ENCODE measurements at regions not wholly inside any gene's neighbourhood (a gene's known extent, or its start where the extent isn't known, plus 50 kb on each side); places are given as distances from the start of the nearest gene placed in this dataset.
A peak's percentile ranks its signal among the peaks of the same experiment; 100 is the strongest.

DNA sequence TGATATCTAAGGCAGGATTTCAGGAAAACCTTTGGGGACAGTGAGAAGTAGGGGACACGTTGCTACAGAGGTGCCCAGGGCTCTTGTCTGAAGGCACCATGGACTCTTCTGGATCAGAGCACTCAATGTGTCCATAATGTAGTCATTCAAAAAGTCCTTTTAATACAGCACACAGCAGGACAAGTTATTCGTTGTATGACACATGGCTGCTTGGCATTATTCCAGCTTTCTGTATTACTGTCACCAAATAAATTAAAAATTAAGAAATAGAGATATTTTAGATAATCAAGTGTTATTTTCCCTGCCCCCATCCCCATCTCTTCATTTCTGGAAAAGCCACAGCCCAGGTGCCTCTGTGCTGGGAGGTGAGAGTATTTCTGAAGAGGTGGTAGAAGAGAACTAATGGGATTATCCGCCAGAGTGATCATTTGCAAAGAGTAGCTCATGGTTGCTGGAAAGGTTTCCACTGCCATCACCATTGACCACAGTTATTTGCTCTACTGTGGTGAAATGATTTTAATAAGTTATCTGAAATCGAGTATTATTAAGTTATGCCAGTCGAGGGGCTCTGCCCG is 83.0 kb downstream of the CXCL12 start:
- no peak for DNase-seq

DNA sequence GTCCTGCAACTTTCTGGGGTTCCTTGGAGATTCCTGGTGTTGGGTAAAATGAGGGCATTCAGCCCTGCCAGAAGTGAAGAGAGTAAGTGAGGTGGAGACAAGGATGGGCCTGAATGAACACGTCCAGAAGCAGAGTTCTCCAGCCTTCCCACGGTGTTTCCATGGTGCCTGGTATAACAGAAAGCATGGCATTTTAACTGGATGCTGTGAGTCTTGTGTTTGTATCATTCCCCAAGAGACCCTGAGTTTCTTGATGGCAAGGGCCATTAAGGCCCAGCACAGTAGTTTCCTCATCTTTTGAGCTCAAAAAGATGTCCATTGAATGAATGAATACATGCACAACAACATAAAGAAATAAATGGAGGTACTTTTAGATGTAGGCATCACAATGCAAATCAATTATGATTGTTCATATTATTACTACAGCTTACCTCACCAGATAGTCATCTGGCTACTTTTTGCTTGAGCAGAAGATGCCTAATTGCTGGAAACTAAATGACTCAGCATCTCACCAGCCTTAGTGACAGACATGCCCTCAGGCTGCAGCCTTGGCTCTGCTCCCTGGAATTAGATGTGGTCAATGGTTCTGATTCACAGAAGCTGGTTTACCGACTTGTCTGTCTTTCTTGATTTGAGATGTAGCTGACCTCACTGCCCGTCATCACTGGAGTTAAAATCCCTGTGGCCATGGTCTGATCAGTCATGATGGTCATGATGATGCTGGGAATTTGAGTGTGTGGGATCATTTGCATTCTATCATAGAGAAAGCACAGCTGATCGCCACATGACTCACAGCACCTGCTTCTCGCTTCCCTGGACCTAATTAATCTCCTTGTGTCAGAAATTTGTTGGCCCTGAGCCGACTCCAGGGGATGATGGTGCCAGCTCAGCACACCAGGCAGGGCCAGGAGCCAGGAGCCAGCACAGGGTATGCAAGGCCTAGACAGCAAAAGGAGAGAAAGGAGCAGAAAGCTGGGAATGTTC is 83.9 kb downstream of the CXCL12 start:
- DNase-seq, result peak in 7 of 51 donors; percentile 18 to 66 (median 43)

DNA sequence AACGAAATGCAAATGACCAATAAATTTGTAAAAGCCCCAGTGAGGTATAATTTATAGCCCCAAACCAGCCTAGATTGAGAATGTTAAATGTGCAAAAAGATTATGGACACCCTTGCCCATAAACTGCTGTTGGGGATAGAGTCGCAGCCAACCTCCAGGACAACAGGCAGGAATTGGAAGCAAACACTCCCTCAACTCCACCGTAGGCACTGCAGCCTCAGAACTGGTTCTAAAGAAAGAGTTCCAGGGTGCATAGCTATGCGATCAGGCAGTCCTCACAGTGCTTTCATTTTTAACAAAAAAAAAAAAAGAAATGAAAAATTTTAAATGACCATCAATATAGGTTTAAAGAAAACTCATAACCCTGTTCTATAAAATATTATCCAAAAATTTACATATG is 86.2 kb downstream of the CXCL12 start:
- DNase-seq, result no peak

DNA sequence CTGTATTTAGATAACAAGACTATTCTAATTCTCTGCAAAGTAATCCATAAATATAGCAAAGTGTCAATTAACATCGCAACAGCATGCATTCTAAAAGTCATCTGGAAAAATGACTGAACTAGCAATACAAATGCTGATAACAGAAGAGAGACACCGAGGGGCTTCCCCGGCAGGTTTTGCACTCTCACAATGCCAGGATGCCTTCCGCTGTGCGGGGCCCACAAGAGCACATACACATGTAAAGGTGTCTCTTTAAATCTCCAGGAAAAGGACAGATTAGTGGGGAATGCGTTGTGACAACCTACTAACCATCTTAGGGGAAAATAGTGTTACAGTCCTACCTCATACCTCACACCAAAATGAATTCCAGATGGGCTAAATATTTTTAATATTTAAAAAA is 86.9 kb downstream of the CXCL12 start:
- no peak for DNase-seq

DNA sequence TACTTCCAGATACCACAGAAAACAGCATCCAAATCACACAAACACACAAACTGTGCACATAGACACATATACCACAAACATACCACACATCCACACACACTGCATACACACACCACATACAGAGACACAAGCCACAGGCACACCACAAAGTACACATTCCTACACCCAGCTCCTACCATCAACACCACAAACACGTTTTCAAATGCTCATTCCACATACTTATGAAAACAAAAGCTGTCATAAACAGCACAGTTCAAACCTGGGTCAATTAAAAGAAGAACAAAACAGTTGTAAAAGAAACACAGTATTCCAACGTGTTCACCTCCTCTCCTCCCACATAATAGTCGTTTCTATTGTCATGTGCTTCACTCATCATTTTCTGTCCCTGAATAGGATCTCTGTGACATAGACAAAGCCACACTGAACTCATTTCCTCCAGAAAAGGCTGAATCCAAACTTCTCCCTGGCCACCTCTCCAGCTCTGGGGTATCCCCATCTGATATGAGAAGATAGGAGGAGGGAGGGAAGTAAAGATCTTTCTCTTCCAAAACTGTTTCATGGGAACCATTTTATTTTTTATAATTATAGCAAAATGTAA is 89.2 kb downstream of the CXCL12 start:
- DNase-seq, result peak in 1 of 51 donors; percentile 11

DNA sequence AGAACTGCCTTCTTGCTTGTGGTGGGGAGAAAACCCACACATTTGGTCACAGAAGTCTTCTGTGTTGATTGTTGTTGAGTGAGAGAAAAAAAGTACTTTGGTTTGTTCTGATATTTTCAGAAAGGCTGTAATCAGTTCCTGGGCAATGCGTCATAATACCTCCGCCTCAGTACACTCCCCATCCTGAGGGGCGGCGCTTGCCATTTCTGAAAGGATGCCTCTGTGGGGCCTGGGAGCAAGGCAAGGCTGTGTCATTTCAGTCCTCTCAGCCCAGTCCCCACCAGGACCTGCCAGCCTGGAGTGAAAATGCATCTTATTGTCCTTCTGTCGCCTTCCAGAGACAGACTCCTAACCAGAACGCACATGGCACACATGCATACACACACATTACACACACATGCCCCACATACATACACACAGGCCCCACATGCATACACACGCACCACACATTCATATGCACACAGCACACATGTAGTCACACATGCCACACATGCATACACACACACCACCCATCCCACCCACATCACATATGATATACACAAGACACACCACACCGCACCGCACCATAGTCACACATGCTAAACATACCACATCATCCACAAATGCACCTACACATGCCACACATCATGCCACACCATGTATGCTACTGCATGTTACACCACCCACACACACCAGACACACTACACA is 90.0 kb downstream of the CXCL12 start:
- DNase-seq, result no peak

DNA sequence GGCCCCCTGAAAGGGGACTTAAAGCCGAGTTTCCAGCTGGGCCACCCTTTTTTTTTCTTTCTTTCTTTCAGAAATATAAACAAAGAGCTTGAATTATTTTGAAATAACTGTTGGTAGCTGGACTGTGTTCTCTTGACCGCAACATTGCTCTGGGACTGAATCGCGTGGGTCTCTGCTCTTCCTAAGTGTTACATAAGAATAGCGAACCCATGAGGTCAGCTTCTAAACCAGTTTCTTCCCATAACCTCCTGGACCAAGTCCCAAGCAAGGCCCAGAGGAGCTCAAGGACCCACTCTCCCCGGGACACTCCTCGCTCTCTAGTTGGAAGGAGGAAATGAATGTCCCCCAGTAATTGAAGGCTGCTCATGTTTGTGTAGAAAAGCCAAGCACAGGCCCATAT is 91.1 kb downstream of the CXCL12 start:
- DNase-seq, result no peak

DNA sequence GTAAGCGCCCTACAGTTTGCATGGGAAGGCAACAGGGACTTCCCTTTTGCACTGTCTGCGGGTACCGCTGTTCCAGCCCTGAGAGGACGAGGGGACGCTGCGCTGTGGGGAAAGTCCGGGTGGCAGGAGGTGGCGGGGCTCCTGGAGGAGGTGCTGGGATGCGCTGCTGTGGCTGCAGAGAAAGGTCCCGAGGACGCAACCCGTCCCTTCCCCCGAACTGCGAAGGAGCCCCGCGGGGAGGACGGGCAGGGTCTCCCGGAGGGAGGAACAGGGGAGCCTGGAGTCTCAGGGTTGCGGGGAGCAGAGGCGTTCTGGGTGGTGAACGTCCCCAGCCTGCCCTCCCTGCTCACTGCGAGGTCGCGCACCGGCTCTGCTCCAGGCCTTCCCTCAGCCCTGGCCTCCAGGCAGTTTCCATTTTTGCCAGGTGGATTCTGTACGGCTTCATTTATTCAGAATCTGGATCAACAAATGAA is 91.6 kb downstream of the CXCL12 start:
- peak in 2 of 51 donors; percentile 5 to 11 for DNase-seq

DNA sequence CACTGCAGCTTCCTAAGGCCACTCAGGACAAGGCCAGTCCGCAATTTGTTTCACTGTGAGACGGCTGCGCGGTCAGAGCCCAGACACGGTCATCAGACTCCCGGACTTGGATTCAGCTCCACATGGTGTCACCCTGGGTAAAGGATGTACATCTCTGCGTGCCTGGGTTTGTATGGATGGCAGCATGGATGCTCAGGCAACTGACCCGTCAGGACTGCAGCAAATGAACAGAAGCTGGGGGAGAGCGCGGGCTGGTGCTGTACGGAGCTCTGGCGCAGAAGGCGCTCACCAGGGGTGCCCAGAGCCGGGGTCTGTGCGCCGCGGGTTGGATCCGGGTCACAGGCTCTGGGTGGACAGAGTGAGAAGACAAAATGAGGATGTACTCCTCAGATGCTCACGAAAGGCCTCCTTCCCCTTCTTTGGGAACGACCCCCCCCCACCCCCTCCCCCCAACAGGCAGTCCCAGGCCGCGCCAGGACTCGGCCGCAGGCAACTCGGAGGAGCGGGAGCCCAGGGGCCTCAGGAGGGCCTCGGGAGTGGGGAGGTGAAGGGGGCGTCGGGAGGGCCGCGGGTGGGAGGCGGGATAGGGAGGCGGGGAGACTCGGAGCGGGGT is 92.4 kb downstream of the CXCL12 start:
- DNase-seq, result peak in 16 of 51 donors; percentile 18 to 53 (median 32)

DNA sequence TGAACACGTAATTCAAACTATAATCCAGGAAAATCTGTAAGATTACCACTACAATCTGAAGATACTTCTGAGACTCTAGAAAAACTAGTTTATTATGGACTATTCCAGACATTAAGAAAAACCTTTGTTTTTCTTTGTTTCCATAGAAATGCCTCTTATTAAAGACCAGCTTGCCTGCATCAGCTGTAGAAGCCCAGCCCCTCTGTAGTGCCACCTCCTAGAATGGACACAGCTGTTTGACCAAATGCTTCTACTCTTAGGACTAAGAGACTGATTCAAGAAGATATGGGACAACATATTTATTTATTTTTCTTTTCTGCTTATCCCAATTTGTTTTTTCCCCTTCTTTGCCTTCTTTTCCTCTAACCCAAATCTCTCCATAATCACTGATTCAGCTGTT is 93.8 kb downstream of the CXCL12 start:
- no peak for DNase-seq

DNA sequence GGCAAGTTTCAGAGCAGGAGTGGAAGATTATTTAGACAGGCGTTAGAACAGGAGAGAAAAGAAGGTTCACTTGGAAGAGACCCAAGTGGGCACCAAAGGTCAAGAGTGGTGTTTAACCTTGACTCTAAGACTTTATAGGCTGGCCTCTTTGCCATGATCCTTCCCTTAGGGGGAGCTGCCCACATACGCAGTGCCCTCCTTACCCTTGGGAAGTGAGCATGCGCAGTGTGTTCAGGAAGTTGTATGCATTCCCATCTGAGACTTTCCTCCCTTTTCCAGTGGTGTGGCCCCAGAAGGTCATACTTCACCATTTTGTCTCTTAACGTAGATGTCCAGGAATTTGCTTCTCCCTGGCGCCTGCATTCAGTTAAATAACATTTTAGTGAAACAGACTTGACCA is 95.8 kb downstream of the CXCL12 start:
- DNase-seq, result no peak

DNA sequence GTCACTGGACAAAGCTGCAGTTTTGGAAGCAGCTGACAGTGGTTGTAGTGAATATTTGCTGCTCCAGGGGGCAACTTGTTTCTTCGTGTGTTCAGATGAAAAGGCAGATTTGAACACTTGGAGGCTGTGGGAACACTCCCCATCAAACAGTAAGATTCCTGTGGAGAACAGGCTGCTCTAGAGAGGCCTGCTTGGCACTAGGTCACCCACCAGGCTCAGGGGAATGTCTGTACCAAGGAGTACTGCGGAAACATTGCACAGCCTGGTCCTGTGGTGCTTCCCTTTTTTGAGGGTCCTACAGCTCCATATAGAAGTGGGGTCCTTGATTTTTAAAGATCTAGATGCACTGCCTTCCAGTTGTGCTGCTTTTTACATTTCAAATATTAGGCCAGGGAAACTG is 97.5 kb downstream of the CXCL12 start:
- DNase-seq, result no peak

DNA sequence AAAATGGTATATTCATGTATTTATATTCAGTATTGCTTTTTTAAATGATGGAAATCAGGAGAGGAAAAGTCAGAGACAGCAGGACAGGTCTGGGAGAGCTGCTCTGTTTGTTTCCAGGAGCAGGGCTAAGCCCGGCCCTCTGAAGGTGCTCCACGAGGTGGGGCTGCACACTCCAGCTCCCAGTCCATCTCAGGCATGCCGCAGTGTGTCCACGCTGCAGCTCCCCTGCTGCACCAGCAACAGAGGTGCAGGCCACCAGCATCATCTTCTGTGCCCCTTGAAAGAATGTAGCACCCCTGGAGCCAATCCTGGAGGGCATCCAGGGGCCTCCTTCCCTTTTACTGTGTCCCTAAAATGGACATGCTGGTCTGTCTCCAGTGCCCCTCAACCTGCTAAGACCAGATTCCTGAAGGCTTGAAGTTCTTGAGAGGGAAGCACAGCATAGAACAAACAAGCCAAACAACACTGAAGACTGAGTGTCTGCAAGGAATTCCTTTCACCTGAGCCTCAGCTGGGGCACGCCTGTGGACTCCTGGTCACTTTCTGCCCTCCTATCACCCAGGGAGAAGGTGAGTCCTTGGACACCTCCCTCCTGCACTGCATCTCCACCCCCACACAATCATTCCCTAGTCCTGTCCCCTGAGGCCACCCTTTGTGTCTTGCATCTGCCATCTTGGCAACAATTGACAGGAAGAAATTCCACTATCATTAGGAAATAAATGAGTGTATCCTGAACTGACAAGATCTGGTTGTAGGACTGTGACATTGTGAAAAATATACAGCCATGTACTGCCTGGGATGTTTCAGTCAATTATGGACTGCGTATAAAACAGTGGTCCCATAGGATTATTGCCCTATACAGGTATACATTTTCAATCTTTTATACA is 100.5 kb downstream of the CXCL12 start:
- no peak for DNase-seq

DNA sequence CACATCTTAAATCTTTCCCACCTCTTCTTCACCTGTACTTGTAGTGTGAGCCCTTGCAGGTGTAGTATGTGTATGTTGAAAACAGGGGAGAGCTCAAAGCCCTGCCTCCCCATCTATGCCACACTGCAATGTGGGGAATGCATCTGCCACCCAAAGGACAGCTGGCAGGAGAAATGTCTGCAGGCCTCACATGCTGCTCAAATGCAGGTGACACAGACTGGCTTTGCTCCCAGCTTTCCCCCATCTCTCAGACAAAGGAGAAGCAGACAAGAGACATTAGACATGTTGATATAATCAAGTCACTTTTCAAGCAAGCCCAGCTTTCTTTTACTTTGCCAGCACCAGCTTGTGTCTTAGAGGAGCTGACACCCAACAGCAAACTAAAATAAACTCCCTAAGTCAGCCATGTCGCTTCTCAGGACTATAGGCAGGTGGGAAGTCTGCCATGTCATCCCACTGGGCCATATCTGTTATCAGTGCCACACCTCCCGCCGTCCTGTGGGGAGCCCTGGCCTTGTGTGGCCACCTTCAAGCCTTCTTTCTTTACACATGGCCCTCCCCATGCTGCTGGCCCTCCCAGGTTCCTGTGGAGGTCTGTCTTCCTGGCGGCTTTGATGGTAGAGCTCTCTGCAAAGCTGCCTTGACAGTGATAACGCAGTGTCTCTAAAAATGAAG is 102.1 kb downstream of the CXCL12 start:
- DNase-seq, result no peak

DNA sequence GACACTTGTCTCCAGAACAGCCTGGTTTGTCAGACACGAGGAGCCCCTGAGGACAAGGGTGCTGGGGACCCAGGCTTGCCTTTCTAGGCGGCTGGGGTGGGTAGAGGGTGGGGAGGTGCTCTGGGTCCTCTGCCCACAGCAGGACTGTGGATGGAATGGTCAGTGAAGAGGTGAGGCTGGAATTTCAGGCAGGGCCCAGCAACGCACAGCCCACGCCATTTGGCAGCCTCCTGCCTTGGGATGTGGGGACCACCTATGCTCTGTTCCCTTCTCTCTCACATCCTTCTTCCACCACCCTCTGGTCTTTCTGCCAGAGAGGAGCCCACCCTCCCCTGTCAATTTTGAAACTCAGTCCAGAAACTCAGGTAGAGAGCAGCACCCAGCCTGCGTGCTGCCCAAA is 103.2 kb downstream of the CXCL12 start:
- DNase-seq, result no peak

DNA sequence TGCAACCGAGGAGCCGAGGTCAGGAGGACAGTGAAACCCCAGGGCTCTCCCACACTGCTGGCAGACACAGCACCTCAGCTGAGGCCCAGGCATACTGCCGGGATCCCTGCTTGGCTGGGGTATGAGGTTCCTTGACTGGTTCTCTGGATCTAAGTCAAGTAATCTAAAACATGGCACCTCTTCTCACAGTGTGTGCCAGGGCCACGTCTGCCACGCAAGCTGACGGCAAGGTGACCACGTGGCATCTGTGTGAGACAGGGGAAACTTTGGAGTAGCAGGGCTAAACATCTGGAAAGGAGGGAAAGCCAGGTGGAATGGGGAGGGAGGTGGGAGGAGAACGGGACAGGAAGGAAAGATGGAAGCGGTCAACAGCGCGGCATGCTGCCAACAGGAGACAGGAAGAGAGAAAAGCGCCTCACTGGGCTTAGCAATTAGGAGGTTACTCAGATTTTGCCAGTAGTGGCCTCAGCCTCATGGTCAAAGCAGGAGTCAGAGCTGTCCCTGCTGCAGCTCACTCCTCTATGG is 103.7 kb downstream of the CXCL12 start:
- DNase-seq, result no peak

DNA sequence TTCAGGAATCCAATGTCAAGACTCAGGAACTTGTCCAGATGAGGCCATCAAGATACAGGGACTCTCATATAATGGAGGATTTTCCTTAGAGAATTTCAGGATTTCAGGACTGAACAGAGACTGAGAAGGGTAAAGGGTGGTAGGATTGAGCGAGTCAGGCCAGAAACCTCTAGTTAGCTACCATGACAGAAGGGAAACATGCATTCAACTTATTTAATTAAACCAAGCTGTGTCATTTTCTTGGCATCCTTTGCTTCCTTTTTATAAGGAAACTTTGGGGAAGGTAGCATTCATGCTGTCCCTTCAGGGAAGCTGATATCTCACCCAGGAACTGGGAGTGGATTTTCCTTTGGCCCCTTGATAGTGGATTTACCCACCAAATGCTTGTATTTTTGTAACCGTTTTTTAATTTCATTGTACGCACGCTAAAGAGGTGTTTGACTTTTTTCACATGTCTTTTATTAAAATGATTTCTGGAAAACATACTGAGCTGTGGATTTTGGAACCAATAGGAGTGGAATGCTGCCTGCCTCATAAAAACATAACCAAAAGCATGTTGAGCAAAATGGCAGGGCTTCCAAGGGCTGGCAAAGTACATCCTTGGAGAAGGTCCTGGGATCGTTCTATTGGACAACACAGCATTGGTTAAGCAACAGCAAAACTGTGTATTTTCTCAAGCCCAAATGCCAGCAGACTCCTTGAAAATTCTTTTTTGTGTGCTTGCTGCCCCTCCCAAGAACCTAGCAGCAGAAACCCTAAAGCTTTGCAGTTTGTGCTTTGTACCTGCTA is 104.5 kb downstream of the CXCL12 start:
- no peak for DNase-seq

DNA sequence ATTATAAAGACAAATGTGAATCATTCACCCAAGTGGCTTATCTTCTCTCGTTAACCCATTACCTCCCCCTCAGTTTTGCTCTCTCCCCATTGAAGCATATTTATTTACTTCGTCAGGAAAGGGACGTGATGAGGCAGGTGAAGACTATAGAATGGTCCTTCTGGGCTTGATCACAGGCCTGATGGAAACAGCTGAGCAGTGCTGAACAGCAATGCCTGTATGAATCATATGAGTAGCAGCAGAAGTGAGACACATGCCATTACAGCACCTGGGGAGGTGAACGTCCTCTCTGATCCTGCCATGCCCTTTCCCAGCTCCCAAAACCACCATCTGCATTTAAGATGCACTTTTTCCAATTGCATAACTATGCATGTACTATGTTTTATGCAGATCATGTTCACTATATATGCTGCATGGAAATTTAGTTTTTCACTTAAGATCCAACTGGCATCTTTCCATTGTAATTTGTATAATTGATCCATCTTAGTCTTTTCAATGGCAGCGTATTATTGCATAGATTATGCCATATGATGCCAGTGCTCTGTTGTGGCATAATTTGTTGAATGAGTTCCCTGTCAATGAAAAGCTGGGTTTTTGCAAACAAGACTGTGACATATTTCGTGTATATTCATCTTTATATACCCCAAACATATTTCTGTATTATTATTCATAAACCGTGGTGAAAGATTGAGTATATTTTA is 105.3 kb downstream of the CXCL12 start:
- no peak for DNase-seq

All from hypothalamus (tissue), 51 donors.